Activated CD4-positive, alpha-beta T cell treated with anti-CD3 and anti-CD28 coated beads, Interleukin-2, amount 50 U/mL, for 48 hours (primary cell): ENCODE measurements at regions not wholly inside any gene's neighbourhood (a gene's known extent, or its start where the extent isn't known, plus 50 kb on each side); places are given as distances from the start of the nearest gene placed in this dataset.

Source experiments
- DNase-seq, 2 experiments: peaks; one replicate each; pipeline ENCODE4 v3.0.0-alpha.2; 2020

- DNase-seq, result no peak
Measured at GRCh38 chr16:54506214-54506580, 219.6 kb upstream of the IRX3 start.

- DNase-seq, result no peak
Measured at GRCh38 chr16:54505549-54506213, 219.1 kb upstream of the IRX3 start.

GRCh38 chr16:54504372-54504771 lies 217.8 kb upstream of the IRX3 start:
- no peak for DNase-seq

- no peak for DNase-seq
Measured at GRCh38 chr16:54503856-54504219, 217.3 kb upstream of the IRX3 start.

GRCh38 chr16:54503011-54503855 lies 216.6 kb upstream of the IRX3 start:
- no peak for DNase-seq

- no peak for DNase-seq
Measured at GRCh38 chr16:54501797-54502196, 215.2 kb upstream of the IRX3 start.

- DNase-seq, result no peak
Measured at GRCh38 chr16:54493594-54493993, 207.0 kb upstream of the IRX3 start.

GRCh38 chr16:54493061-54493460 lies 206.5 kb upstream of the IRX3 start:
- no peak for DNase-seq

- no peak for DNase-seq
Measured at GRCh38 chr16:54490112-54490488, 203.5 kb upstream of the IRX3 start.

GRCh38 chr16:54489225-54490111 lies 202.9 kb upstream of the IRX3 start:
- DNase-seq, result no peak

GRCh38 chr16:54488729-54489128 lies 202.1 kb upstream of the IRX3 start:
- no peak for DNase-seq

- DNase-seq, result no peak
Measured at GRCh38 chr16:54487933-54488332, 201.3 kb upstream of the IRX3 start.

- DNase-seq, result no peak
Measured at GRCh38 chr16:54484700-54485099, 198.1 kb upstream of the IRX3 start.

- DNase-seq, result no peak
Measured at GRCh38 chr16:54482892-54483574, 196.4 kb upstream of the IRX3 start.

GRCh38 chr16:54480429-54480828 lies 193.8 kb upstream of the IRX3 start:
- no peak for DNase-seq

- DNase-seq, result no peak
Measured at GRCh38 chr16:54479546-54479945, 193.0 kb upstream of the IRX3 start.

- DNase-seq, result no peak
Measured at GRCh38 chr16:54477714-54478113, 191.1 kb upstream of the IRX3 start.

- no peak for DNase-seq
Measured at GRCh38 chr16:54475019-54475601, 188.5 kb upstream of the IRX3 start.

GRCh38 chr16:54473226-54473993 lies 186.8 kb upstream of the IRX3 start:
- no peak for DNase-seq

GRCh38 chr16:54467398-54467797 lies 180.8 kb upstream of the IRX3 start:
- no peak for DNase-seq

GRCh38 chr16:54466233-54466632 lies 179.6 kb upstream of the IRX3 start:
- DNase-seq, result no peak

GRCh38 chr16:54465063-54465462 lies 178.5 kb upstream of the IRX3 start:
- DNase-seq, result no peak
